Neural cell (in vitro differentiated cells): ENCODE measurements at regions not wholly inside any gene's neighbourhood (a gene's known extent, or its start where the extent isn't known, plus 50 kb on each side); places are given as distances from the start of the nearest gene placed in this dataset.

Experiments
- CTCF ChIP-seq: fragments of 450-650 bp; IDR thresholded peaks from 2 replicates; pipeline ENCODE4 v1.5.1; 2014; ENCODE audit warnings: antibody characterized with exemption, mild to moderate bottlenecking, moderate library complexity; ENCODE audit not compliant: poor library complexity, severe bottlenecking
- EP300 ChIP-seq: fragments of 450-650 bp; conservative IDR thresholded peaks from 2 replicates; pipeline ENCODE4 v1.6.1; 2014; ENCODE audit warnings: antibody characterized with exemption, mild to moderate bottlenecking, moderate library complexity; ENCODE audit not compliant: poor library complexity, severe bottlenecking
- EZH2 ChIP-seq: fragments of 200-600, 300-800 bp; shearing (Covaris generic), sonication (generic); IDR thresholded peaks from 2 replicates; pipeline ENCODE4 v1.6.1; 2014; ENCODE audit warnings: antibody characterized with exemption, low read length, borderline replicate concordance, mild to moderate bottlenecking; ENCODE audit not compliant: insufficient read depth, poor library complexity, severe bottlenecking
- MXI1 ChIP-seq: fragments of 450-650 bp; conservative IDR thresholded peaks from 2 replicates; pipeline ENCODE4 v1.6.1; 2014; ENCODE audit warnings: antibody characterized with exemption, mild to moderate bottlenecking; ENCODE audit not compliant: poor library complexity, severe bottlenecking
- POLR2AphosphoS5 ChIP-seq: IDR thresholded peaks from 2 replicates; pipeline ENCODE4 v1.6.1; 2012
- TF ChIP-seq, protein P1 (sequence below): IDR thresholded peaks from 2 replicates; pipeline ENCODE4 v1.6.1; 2012; ENCODE audit warnings: borderline replicate concordance

GRCh38 chr3:76679541-76679940, 360.4 kb upstream of the ROBO2 start:
- TF ChIP-seq POLR2AphosphoS5 (no peak), CTCF (peak; percentile 52), MXI1 (no peak), EZH2 (no peak), EP300 (no peak)
- TF ChIP-seq, protein P1, sequence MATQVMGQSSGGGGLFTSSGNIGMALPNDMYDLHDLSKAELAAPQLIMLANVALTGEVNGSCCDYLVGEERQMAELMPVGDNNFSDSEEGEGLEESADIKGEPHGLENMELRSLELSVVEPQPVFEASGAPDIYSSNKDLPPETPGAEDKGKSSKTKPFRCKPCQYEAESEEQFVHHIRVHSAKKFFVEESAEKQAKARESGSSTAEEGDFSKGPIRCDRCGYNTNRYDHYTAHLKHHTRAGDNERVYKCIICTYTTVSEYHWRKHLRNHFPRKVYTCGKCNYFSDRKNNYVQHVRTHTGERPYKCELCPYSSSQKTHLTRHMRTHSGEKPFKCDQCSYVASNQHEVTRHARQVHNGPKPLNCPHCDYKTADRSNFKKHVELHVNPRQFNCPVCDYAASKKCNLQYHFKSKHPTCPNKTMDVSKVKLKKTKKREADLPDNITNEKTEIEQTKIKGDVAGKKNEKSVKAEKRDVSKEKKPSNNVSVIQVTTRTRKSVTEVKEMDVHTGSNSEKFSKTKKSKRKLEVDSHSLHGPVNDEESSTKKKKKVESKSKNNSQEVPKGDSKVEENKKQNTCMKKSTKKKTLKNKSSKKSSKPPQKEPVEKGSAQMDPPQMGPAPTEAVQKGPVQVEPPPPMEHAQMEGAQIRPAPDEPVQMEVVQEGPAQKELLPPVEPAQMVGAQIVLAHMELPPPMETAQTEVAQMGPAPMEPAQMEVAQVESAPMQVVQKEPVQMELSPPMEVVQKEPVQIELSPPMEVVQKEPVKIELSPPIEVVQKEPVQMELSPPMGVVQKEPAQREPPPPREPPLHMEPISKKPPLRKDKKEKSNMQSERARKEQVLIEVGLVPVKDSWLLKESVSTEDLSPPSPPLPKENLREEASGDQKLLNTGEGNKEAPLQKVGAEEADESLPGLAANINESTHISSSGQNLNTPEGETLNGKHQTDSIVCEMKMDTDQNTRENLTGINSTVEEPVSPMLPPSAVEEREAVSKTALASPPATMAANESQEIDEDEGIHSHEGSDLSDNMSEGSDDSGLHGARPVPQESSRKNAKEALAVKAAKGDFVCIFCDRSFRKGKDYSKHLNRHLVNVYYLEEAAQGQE = no peak
